ENCODE measurements at regions not wholly inside any gene's neighbourhood (a gene's known extent, or its start where the extent isn't known, plus 50 kb on each side); places are given as distances from the start of the nearest gene placed in this dataset.

GRCh38 chr10:29131952-29132547 lies 156.8 kb upstream of the LYZL1 start:
- CTCF ChIA-PET = interaction anchor here (0.9 to 2.1 kb wide), 3 partner anchors 173 to 468 kb away, joined by 4 to 8 read pairs (median 5); no protein-coding TSS in a partner anchor

GRCh38 chr10:29132551-29133111 lies 156.2 kb upstream of the LYZL1 start:
- Histone ChIP-seq H3K9me3 (ENCODE audit: control insufficient read depth in 1 of 2, insufficient read depth in 1 of 2, low read depth in 1 of 2, low read length in 2 of 2) (no peaks in the 10 kb centered on the region), H3K4me1 (ENCODE audit: control insufficient read depth in 1 of 2, insufficient read depth in 2 of 2, low read length in 2 of 2) (no peaks in the 10 kb centered on the region; a peak in 1 of 4 replicates), H3K9me2 (ENCODE audit: insufficient read depth) (no peaks in the 10 kb centered on the region), H3K9ac (ENCODE audit: low read length) (no peak overlapping the region), H3K4me3 (replicated peaks in 1 of 2; ENCODE audit: low read depth in 1 of 2, low read length in 2 of 2) (no peak overlapping the region), H3K27ac (ENCODE audit: low read depth, low read length) (no peak overlapping the region), H2AFZ (ENCODE audit: low read depth, low read length, poor library complexity, severe bottlenecking) (peak overlapping the region; percentile 86), H3K4me2 (ENCODE audit: low read length) (peak overlapping the region; percentile 10; the same call in 1 of the 2 replicates), H3K27me3 (ENCODE audit: insufficient read depth, low read length) (no peaks in the 10 kb centered on the region), H3K36me3 (ENCODE audit: control insufficient read depth in 1 of 2, insufficient read depth in 2 of 2, low read length in 2 of 2) (no peaks in the 10 kb centered on the region), H3K79me2 (ENCODE audit: insufficient read depth, low read length) (no peaks in the 10 kb centered on the region), H4K20me1 (ENCODE audit: insufficient read depth) (no peaks in the 10 kb centered on the region)
- ChIA-PET POLR2A (no interaction called here), CTCF (interaction anchor here (0.6 to 2.1 kb wide), 3 partner anchors 54 to 469 kb away, joined by 3 to 8 read pairs (median 7); no protein-coding TSS in a partner anchor), RAD21 (ENCODE audit: low non-redundant PET in 1 of 2, low total read pairs in 2 of 2, uncharacterized antibody in 2 of 2, unreplicated experiment in 2 of 2) (no interaction called here)
- ATAC-seq (peak; percentile 88), DNase-seq (ENCODE audit: low read depth, low spot score) (peak; percentile 7)
- BruUV-seq (replicated peaks) = no TSS peak
- intact Hi-C loops (cut with micrococcal nuclease) = loop anchor here (5.0 kb wide), 2 partner anchors 455 to 700 kb away; partner anchors contain the start of gene BAMBI
- TF ChIP-seq JUND (IDR thresholded peaks at IDR 0.05) (no peak), CTCF (IDR thresholded peaks at IDR 0.05 in 2 of 3, conservative IDR thresholded peaks at IDR 0.05 in 1 of 3; ENCODE audit: borderline replicate concordance in 1 of 3, insufficient read depth in 1 of 3, low read depth in 2 of 3, low read length in 2 of 3) (peak; percentile 17 to 39 (median 25); a peak in 2 of 6 replicates), EZH2 (IDR thresholded peaks at IDR 0.05) (no peak), RAD21 (IDR thresholded peaks at IDR 0.05; ENCODE audit: low read depth) (peak; percentile 53)

More at GRCh38 chr10:29131952-29132547, 156.8 kb upstream of the LYZL1 start:
- no peaks in the 10 kb centered on the region for H3K36me3 ChIP-seq (ENCODE audit: control insufficient read depth in 1 of 2, insufficient read depth in 2 of 2, low read length in 2 of 2)
- no peaks in the 10 kb centered on the region for H3K79me2 ChIP-seq (ENCODE audit: insufficient read depth, low read length)
- intact Hi-C loops (cut with micrococcal nuclease) = loop anchor here (5.0 kb wide), 2 partner anchors 455 to 700 kb away; partner anchors contain the start of gene BAMBI
- POLR2A ChIA-PET = no interaction called here
- no peaks in the 10 kb centered on the region; a peak in 1 of 4 replicates for H3K4me1 ChIP-seq (ENCODE audit: control insufficient read depth in 1 of 2, insufficient read depth in 2 of 2, low read length in 2 of 2)
- no peaks in the 10 kb centered on the region for H3K9me3 ChIP-seq (ENCODE audit: control insufficient read depth in 1 of 2, insufficient read depth in 1 of 2, low read depth in 1 of 2, low read length in 2 of 2)
- H2AFZ ChIP-seq (ENCODE audit: low read depth, low read length, poor library complexity, severe bottlenecking) = no peak overlapping the region
- DNase-seq (ENCODE audit: low read depth, low spot score) (no peak), ATAC-seq (no peak)
- H4K20me1 ChIP-seq (ENCODE audit: insufficient read depth) = no peaks in the 10 kb centered on the region
- H3K4me2 ChIP-seq (ENCODE audit: low read length) = no peak overlapping the region
- no peak overlapping the region for H3K9ac ChIP-seq (ENCODE audit: low read length)
- no peaks in the 10 kb centered on the region for H3K9me2 ChIP-seq (ENCODE audit: insufficient read depth)
- RAD21 ChIA-PET (ENCODE audit: low non-redundant PET in 1 of 2, low total read pairs in 2 of 2, uncharacterized antibody in 2 of 2, unreplicated experiment in 2 of 2) = no interaction called here
- H3K27ac ChIP-seq (ENCODE audit: low read depth, low read length) = no peak overlapping the region
- H3K27me3 ChIP-seq (ENCODE audit: insufficient read depth, low read length) = peaks cover 2% of the 10 kb centered on the region
- no peak overlapping the region for H3K4me3 ChIP-seq (replicated peaks in 1 of 2; ENCODE audit: low read depth in 1 of 2, low read length in 2 of 2)
- TF ChIP-seq POLR2A (IDR thresholded peaks at IDR 0.05; ENCODE audit: borderline replicate concordance, extremely low read depth, insufficient read depth, insufficient read length) (no peak), CEBPB (IDR thresholded peaks at IDR 0.05; ENCODE audit: low read depth) (no peak), FOSL1 (IDR thresholded peaks at IDR 0.05; ENCODE audit: low read depth) (no peak), EGR1 (IDR thresholded peaks at IDR 0.05; ENCODE audit: low read depth) (no peak), CBX3 (IDR thresholded peaks at IDR 0.05; ENCODE audit: low read depth) (no peak), ATF3 (IDR thresholded peaks at IDR 0.05) (no peak), YY1 (IDR thresholded peaks at IDR 0.05; ENCODE audit: extremely low read depth, insufficient replicate concordance, low read depth, low read length) (no peak), RAD21 (IDR thresholded peaks at IDR 0.05; ENCODE audit: low read depth) (no peak), SRF (IDR thresholded peaks at IDR 0.05; ENCODE audit: low read depth) (no peak), ZNF274 (IDR thresholded peaks at IDR 0.05; ENCODE audit: low read depth, low read length) (no peak), ZFX (IDR thresholded peaks at IDR 0.05) (no peak), SP1 (IDR thresholded peaks at IDR 0.05; ENCODE audit: low read depth) (no peak)
- BruUV-seq (replicated peaks) = no TSS peak

All from HCT116 (cell line).